ENCODE measurements at regions not wholly inside any gene's neighbourhood (a gene's known extent, or its start where the extent isn't known, plus 50 kb on each side); places are given as distances from the start of the nearest gene placed in this dataset.

DNA sequence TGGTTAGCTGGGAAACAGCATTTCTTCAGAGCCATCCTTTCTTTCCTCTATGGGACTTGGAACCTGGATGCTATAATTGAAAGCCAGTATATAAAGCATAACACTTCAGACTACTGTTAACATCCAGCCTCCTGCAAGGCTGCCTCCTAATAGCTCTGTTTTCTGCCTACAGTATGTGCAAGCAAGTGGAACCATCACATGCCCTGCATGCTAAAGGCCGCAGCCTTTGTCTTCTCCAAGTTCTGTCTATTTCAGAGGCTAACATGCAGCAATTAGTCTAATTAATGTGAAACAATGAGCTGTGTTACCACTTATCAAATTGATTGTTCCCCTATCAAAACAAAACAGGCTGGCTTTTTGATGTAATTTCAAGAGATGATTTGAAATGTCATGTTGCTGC, 82.7 kb upstream of the ESRRG start:
- no peaks in the 10 kb centered on the region for H3K36me3 ChIP-seq
- H3K27me3 ChIP-seq: no peaks in the 10 kb centered on the region
- H3K9me3 ChIP-seq: no peaks in the 10 kb centered on the region
- no peak for TF ChIP-seq POLR2A (IDR thresholded peaks at IDR 0.05)
- TF ChIP-seq, protein P1, sequence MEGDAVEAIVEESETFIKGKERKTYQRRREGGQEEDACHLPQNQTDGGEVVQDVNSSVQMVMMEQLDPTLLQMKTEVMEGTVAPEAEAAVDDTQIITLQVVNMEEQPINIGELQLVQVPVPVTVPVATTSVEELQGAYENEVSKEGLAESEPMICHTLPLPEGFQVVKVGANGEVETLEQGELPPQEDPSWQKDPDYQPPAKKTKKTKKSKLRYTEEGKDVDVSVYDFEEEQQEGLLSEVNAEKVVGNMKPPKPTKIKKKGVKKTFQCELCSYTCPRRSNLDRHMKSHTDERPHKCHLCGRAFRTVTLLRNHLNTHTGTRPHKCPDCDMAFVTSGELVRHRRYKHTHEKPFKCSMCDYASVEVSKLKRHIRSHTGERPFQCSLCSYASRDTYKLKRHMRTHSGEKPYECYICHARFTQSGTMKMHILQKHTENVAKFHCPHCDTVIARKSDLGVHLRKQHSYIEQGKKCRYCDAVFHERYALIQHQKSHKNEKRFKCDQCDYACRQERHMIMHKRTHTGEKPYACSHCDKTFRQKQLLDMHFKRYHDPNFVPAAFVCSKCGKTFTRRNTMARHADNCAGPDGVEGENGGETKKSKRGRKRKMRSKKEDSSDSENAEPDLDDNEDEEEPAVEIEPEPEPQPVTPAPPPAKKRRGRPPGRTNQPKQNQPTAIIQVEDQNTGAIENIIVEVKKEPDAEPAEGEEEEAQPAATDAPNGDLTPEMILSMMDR (IDR thresholded peaks at IDR 0.05 in 4 of 5, conservative IDR thresholded peaks at IDR 0.05 in 1 of 5): no peak
- intact Hi-C loops (cut with DNase I; ENCODE audit: low total_unique reads): loop anchor here (2.0 to 5.0 kb wide), 2 partner anchors 39 to 189 kb away; no protein-coding TSS in a partner anchor
- DNase-seq: no peak
- H3K4me1 ChIP-seq: peaks cover 10 to 38% of the 10 kb centered on the region in 2 donors
- H3K4me3 ChIP-seq: no peak overlapping the region
- peak overlapping the region; percentile 57 to 77 (median 68) for H3K27ac ChIP-seq
- in situ Hi-C loops (cut with MboI; ENCODE audit: low sequenced_read_pairs in 4 of 4): no loop called here
- no peak for ATAC-seq

DNA sequence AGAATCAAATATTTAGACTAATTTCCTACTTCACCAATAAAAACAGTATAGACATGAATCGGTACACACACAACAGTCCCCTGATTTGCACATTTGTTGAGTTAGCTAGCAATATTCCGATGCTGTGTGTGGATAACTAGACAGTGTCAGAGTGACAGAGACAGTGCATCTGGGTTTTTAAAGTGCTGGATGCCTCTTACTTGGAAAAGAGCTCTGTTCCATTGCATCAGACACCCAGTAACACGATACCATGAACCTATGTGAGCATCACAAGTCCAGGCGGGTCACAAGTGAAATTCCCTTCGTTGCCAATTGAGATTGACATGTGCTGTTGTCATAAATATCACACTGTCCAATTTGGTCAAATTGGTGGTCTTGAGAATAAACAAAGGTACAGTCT, 82.0 kb upstream of the ESRRG start:
- in situ Hi-C loops (cut with MboI; ENCODE audit: low sequenced_read_pairs in 4 of 4): no loop called here

DNA sequence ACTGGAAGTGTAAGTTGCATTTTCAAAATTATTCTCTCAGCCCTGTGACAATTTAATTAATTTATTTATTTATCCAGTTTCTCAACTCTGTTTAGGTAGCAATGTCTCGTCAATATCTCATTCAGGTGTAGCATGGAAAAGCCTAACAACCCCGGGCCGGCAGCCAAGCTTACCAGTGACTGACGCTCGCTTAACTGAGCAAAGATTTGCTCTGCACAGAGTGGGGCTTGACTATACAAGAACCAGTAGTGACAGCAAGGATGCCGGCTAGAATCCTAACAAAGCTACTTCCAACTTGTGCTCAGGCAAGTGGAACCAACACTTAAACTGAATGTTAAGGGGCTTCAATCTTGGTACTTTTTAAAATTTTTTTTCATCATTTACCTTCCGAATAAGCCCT, 80.9 kb upstream of the ESRRG start:
- DNase-seq: peak in 1 of 2 donors; percentile 37

More for the DNA sequence above, 82.0 kb upstream of the ESRRG start:
- Histone ChIP-seq H3K9me3 (no peaks in the 10 kb centered on the region), H3K27ac (peak overlapping the region; percentile 57 to 77 (median 68)), H3K27me3 (no peaks in the 10 kb centered on the region), H3K4me1 (peaks cover 10 to 37% of the 10 kb centered on the region in 2 donors), H3K4me3 (peak overlapping the region in 1 of 4 donors; percentile 13), H3K36me3 (no peaks in the 10 kb centered on the region)
- ATAC-seq (peak; percentile 96), DNase-seq (peak; percentile 57 to 61)
- intact Hi-C loops (cut with DNase I; ENCODE audit: low total_unique reads): loop anchor here (2.0 to 5.0 kb wide), 2 partner anchors 38 to 188 kb away; no protein-coding TSS in a partner anchor
- TF ChIP-seq, protein P1 (IDR thresholded peaks at IDR 0.05 in 4 of 5, conservative IDR thresholded peaks at IDR 0.05 in 1 of 5): no peak
- TF ChIP-seq POLR2A (IDR thresholded peaks at IDR 0.05): peak in 1 of 2 donors; percentile 53

DNA sequence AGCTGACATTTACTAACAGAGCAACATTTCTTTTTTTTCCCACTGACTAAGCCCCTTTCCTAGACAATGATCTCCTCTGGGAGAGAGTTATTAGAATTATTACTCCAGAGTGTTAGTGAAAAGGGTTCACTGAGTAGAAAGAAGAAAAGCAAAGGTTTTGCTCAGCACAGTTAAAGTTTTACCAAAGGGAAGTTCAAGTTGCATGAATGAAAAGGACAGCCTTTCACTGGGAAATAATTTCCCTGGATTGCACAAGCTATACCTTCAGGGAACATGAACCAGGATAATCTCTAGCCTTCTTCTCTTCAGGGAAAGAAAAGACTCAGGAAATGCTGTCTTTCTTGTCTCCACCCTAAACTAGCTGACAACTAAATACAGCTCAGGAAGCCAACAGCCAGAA, 71.4 kb upstream of the ESRRG start:
- Histone ChIP-seq H3K4me1 (no peaks in the 10 kb centered on the region), H3K4me3 (no peak overlapping the region), H3K27ac (no peak overlapping the region), H3K9me3 (no peaks in the 10 kb centered on the region), H3K27me3 (no peaks in the 10 kb centered on the region), H3K36me3 (no peaks in the 10 kb centered on the region)
- TF ChIP-seq POLR2A (IDR thresholded peaks at IDR 0.05): no peak
- TF ChIP-seq, protein P1 (IDR thresholded peaks at IDR 0.05 in 4 of 5, conservative IDR thresholded peaks at IDR 0.05 in 1 of 5): no peak
- DNase-seq (no peak), ATAC-seq (no peak)
- in situ Hi-C loops (cut with MboI; ENCODE audit: low sequenced_read_pairs in 4 of 4) (no loop called here), intact Hi-C loops (cut with DNase I; ENCODE audit: low total_unique reads) (no loop called here)

More for the DNA sequence above, 80.9 kb upstream of the ESRRG start:
- no peaks in the 10 kb centered on the region for H3K9me3 ChIP-seq
- no peak for TF ChIP-seq POLR2A (IDR thresholded peaks at IDR 0.05)
- TF ChIP-seq, protein P1 (IDR thresholded peaks at IDR 0.05 in 4 of 5, conservative IDR thresholded peaks at IDR 0.05 in 1 of 5): no peak
- intact Hi-C loops (cut with DNase I; ENCODE audit: low total_unique reads) (loop anchor here (2.0 kb wide), 1 partner anchor 37 kb away; no protein-coding TSS in a partner anchor), in situ Hi-C loops (cut with MboI; ENCODE audit: low sequenced_read_pairs in 4 of 4) (no loop called here)
- no peaks in the 10 kb centered on the region for H3K27me3 ChIP-seq
- no peaks in the 10 kb centered on the region for H3K36me3 ChIP-seq
- peaks cover 10 to 27% of the 10 kb centered on the region in 2 donors for H3K4me1 ChIP-seq
- peak overlapping the region in 2 of 4 donors; percentile 22 to 35 for H3K4me3 ChIP-seq
- H3K27ac ChIP-seq: peak overlapping the region; percentile 57 to 77 (median 68)
- peak; percentile 32 to 43 for ATAC-seq

DNA sequence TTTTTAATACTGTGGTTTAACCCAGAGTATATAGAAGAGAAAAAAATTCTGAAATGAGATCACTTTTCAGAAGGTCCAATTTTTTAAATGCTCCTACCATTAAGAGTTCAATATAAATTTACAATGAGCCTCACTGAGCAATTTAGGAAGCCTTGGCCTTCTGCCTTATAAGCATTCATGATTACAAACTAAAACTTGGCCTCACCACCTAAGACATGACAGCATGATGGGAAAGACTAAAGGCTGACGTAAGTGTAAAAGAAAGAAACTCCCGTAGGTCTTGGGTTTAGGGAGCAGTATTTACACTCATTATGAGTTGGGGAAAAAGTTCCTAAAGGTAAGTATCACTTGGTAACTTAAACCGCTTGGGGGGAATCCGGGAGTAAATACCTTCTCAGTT, 70.7 kb upstream of the ESRRG start:
- Histone ChIP-seq H3K27me3 (no peaks in the 10 kb centered on the region), H3K36me3 (no peaks in the 10 kb centered on the region), H3K4me1 (no peaks in the 10 kb centered on the region), H3K27ac (no peak overlapping the region), H3K4me3 (no peak overlapping the region), H3K9me3 (no peaks in the 10 kb centered on the region)
- TF ChIP-seq, protein P1 (IDR thresholded peaks at IDR 0.05 in 4 of 5, conservative IDR thresholded peaks at IDR 0.05 in 1 of 5): no peak
- no peak for TF ChIP-seq POLR2A (IDR thresholded peaks at IDR 0.05)
- DNase-seq: no peak
- ATAC-seq: no peak
- in situ Hi-C loops (cut with MboI; ENCODE audit: low sequenced_read_pairs in 4 of 4) (no loop called here), intact Hi-C loops (cut with DNase I; ENCODE audit: low total_unique reads) (no loop called here)
